SK-N-SH (cell line): ENCODE measurements at regions not wholly inside any gene's neighbourhood (a gene's known extent, or its start where the extent isn't known, plus 50 kb on each side); places are given as distances from the start of the nearest gene placed in this dataset.

Source experiments
- CTCF ChIA-PET: fragments of 300-600, 350-600 bp; formaldehyde crosslinking; extraction: SDS; loops from one replicate; lab custom pipeline; 2021; lab: Yijun Ruan, JAX
- POLR2A ChIA-PET: fragments of 350-600 bp; sonication (Branson Sonifier 250); formaldehyde crosslinking; extraction: SDS; loops from one replicate; lab custom pipeline; 2020; ENCODE audit warnings: antibody characterized with exemption, inconsistent platforms; lab: Yijun Ruan, JAX
- DNase-seq: peaks from one replicate; pipeline ENCODE4 v3.0.0; 2012
- H2AFZ ChIP-seq: fragments of 200-600 bp; sonication (generic); 2 replicates; pipeline ENCODE4 v1.8.1; 2016; ENCODE audit warnings: antibody characterized with exemption, mild to moderate bottlenecking, low read depth
- H3F3A ChIP-seq: fragments of 200-600 bp; sonication (generic); replicated peaks from 2 replicates; pipeline ENCODE3; 2016; ENCODE audit warnings: antibody characterized with exemption, mild to moderate bottlenecking; ENCODE audit not compliant: insufficient read depth
- H3K27ac ChIP-seq, 2 experiments: fragments of 200-500 bp in 1 of 2; fragments of 200-600 bp in 1 of 2; sonication (Bioruptor generic) in 1 of 2; sonication (generic), shearing (Covaris generic) in 1 of 2; 2 replicates each; pipeline versions ENCODE4 v1.5.1 to v1.6.1; 2014 to 2016; ENCODE audit warnings: low read depth in 2 of 2, inconsistent platforms in 1 of 2, low read length in 1 of 2, mild to moderate bottlenecking in 1 of 2, mixed read lengths in 1 of 2
- H3K27me3 ChIP-seq: fragments of 200-600 bp; sonication (generic), shearing (Covaris generic); 2 replicates; pipeline ENCODE4 v1.6.1; 2016; ENCODE audit warnings: mixed run types; ENCODE audit not compliant: insufficient read depth
- H3K36me3 ChIP-seq, 2 experiments: fragments of 200-500 bp in 1 of 2; fragments of 200-600 bp in 1 of 2; sonication (Bioruptor generic) in 1 of 2; sonication (generic) in 1 of 2; replicated peaks in 1 of 2; 2 replicates each; pipeline versions ENCODE3 to v1.5.1; 2014 to 2016; ENCODE audit warnings: low read length in 1 of 2, mild to moderate bottlenecking in 1 of 2; ENCODE audit not compliant: insufficient read depth in 2 of 2, control insufficient read depth in 1 of 2
- H3K4me1 ChIP-seq, 2 experiments: fragments of 200-500 bp in 1 of 2; fragments of 200-600 bp in 1 of 2; sonication (Bioruptor generic) in 1 of 2; sonication (generic), shearing (Covaris generic) in 1 of 2; 2 replicates each; pipeline versions ENCODE4 v1.5.1 to v1.6.1; 2014 to 2016; ENCODE audit warnings: low read depth in 1 of 2, low read length in 1 of 2, mixed run types in 1 of 2; ENCODE audit not compliant: insufficient read depth in 2 of 2, control insufficient read depth in 1 of 2
- H3K4me2 ChIP-seq: fragments of 200-600 bp; sonication (generic), shearing (Covaris generic); 2 replicates; pipeline ENCODE4 v1.6.1; 2017; ENCODE audit warnings: mixed run types
- H3K4me3 ChIP-seq, 2 experiments: fragments of 200-500 bp in 1 of 2; fragments of 200-600 bp in 1 of 2; sonication (Bioruptor generic) in 1 of 2; sonication (generic), shearing (Covaris generic) in 1 of 2; 2 replicates each; pipeline versions ENCODE4 v1.5.1 to v1.8.1; 2014 to 2016; ENCODE audit warnings: low read depth in 2 of 2, inconsistent platforms in 1 of 2, low read length in 1 of 2, mild to moderate bottlenecking in 1 of 2, mixed read lengths in 1 of 2, moderate library complexity in 1 of 2
- H3K79me2 ChIP-seq: fragments of 200-600 bp; sonication (generic); 2 replicates; pipeline ENCODE4 v1.8.1; 2017; ENCODE audit warnings: mild to moderate bottlenecking; ENCODE audit not compliant: insufficient read depth
- H3K9ac ChIP-seq: fragments of 200-600 bp; sonication (generic); 2 replicates; pipeline ENCODE4 v1.6.1; 2017; ENCODE audit warnings: mixed run types
- H3K9me2 ChIP-seq: fragments of 200-600 bp; sonication (generic); 2 replicates; pipeline ENCODE4 v1.6.1; 2017; ENCODE audit warnings: mixed run types
- H3K9me3 ChIP-seq: fragments of 200-600 bp; sonication (generic); 2 replicates; pipeline ENCODE4 v1.6.1; 2017; ENCODE audit warnings: mixed run types, mild to moderate bottlenecking, moderate library complexity
- H4K20me1 ChIP-seq: fragments of 200-600 bp; sonication (generic); 2 replicates; pipeline ENCODE4 v1.6.1; 2017; ENCODE audit warnings: mild to moderate bottlenecking, mixed run types; ENCODE audit not compliant: insufficient read depth
- EP300 ChIP-seq, 2 experiments: IDR thresholded peaks; 2 replicates each; pipeline versions ENCODE4 v1.4.0 to v1.6.1; 2012; ENCODE audit warnings: borderline replicate concordance in 1 of 2, low read depth in 1 of 2, low read length in 1 of 2
- FOXJ3 ChIP-seq: sonication (generic); formaldehyde crosslinking; IDR thresholded peaks from 2 replicates; pipeline ENCODE4 v1.5.1; 2020; ENCODE audit warnings: mild to moderate bottlenecking, missing genetic modification reagents
- FOXM1 ChIP-seq: IDR thresholded peaks from 2 replicates; pipeline ENCODE4 v1.4.0; 2012; ENCODE audit warnings: low read depth, mild to moderate bottlenecking
- GABPA ChIP-seq: IDR thresholded peaks from 2 replicates; pipeline ENCODE4 v1.4.0; 2012; ENCODE audit warnings: low read depth, mild to moderate bottlenecking
- MXI1 ChIP-seq: IDR thresholded peaks from 2 replicates; pipeline ENCODE4 v1.6.1; 2012; ENCODE audit warnings: mild to moderate bottlenecking, low read depth, low read length, improper control_type of control experiment
- RAD21 ChIP-seq: IDR thresholded peaks from 2 replicates; pipeline ENCODE4 v1.6.1; 2012; ENCODE audit warnings: mild to moderate bottlenecking, low read length
- RCOR1 ChIP-seq: fragments of 150-350 bp; IDR thresholded peaks from 2 replicates; pipeline ENCODE4 v1.6.1; 2017; ENCODE audit warnings: antibody characterized with exemption, low read length
- TAF1 ChIP-seq: IDR thresholded peaks from 2 replicates; pipeline ENCODE4 v1.6.1; 2012; ENCODE audit warnings: low read depth, mild to moderate bottlenecking, low read length, moderate library complexity, borderline replicate concordance
- TCF12 ChIP-seq: IDR thresholded peaks from 2 replicates; pipeline ENCODE4 v1.4.0; 2012
- YY1 ChIP-seq: IDR thresholded peaks from 2 replicates; pipeline ENCODE4 v1.4.0; 2012; ENCODE audit warnings: low read depth, mild to moderate bottlenecking
- WGBS: methylation state at CpG from one replicate; pipeline ENCODE4 v1.1.6; 2017; ENCODE audit warnings: low lambda C conversion rate; 5-methylcytosine and 5-hydroxymethylcytosine counted together
- TF ChIP-seq, protein P1 (sequence below): IDR thresholded peaks from 2 replicates; pipeline ENCODE4 v1.4.0; 2012; ENCODE audit warnings: low read depth, borderline replicate concordance
- TF ChIP-seq, protein P2 (sequence below): IDR thresholded peaks from 2 replicates; pipeline ENCODE4 v1.4.0; 2012; ENCODE audit warnings: low read depth, borderline replicate concordance
- TF ChIP-seq, protein P3 (sequence below): fragments of 150-350 bp; IDR thresholded peaks from 2 replicates; pipeline ENCODE4 v1.6.1; 2016; ENCODE audit warnings: mild to moderate bottlenecking, low read depth, low read length
- TF ChIP-seq, protein P4 (sequence below): IDR thresholded peaks from 2 replicates; pipeline ENCODE4 v1.6.1; 2012; ENCODE audit warnings: mild to moderate bottlenecking, low read depth, low read length, moderate library complexity

DNA sequence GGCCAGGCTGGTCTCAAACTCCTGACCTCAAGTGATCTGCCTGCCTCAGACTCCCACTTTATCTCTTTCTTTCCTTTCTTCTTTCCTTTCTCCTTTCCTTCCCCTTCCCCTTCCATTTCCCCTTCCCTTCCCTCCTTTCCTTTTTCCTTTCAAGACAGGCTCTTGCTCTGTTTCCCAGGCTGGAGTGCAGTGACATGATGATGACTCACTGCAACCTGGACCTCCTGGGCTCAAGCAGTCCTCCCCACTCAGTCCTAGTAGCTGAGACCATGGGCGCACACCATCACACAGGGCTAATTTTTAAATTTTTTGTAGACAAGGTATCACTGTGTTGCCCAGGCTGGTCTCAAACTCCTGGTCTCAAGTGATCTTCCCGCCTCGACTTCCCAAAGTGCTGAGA, 377.6 kb upstream of the ZFP64 start (continued):
- TF ChIP-seq, protein P1, sequence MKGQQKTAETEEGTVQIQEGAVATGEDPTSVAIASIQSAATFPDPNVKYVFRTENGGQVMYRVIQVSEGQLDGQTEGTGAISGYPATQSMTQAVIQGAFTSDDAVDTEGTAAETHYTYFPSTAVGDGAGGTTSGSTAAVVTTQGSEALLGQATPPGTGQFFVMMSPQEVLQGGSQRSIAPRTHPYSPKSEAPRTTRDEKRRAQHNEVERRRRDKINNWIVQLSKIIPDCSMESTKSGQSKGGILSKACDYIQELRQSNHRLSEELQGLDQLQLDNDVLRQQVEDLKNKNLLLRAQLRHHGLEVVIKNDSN = no peak
- no peak for TF ChIP-seq GABPA
- TF ChIP-seq YY1 = no peak
- no peak for TF ChIP-seq RAD21
- TF ChIP-seq RCOR1 = no peak

DNA sequence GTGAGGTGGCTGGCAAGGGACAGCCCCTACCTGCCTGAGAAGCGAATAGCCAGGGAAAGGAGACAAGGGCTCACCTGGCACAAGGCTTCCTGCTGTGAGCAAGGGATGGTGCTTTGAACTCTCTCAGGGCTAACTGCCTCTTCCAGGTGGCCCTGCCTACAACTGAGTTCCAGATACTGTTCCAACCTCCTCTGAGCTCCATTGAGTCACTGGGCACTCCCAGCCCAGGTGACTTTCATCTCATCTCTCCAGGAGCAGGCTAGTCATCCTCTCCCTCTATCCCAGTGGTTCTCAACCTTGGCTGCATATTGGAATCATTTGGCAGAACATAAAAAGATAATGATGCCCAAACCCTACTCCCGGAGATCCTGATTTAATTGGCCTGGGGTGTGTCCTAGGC, 374.0 kb upstream of the ZFP64 start:
- WGBS = 25% methylated on average over 2 of the region's 2 CpGs
- no peak overlapping the region for H3K4me3 ChIP-seq
- H3K4me2 ChIP-seq = no peak overlapping the region
- ChIA-PET CTCF (no interaction called here), POLR2A (no interaction called here)
- DNase-seq = no peak
- no peaks in the 10 kb centered on the region for H3K9me3 ChIP-seq
- no peaks in the 10 kb centered on the region for H3K79me2 ChIP-seq
- H3K4me1 ChIP-seq = no peaks in the 10 kb centered on the region
- H3K27ac ChIP-seq = no peak overlapping the region
- no peaks in the 10 kb centered on the region for H3F3A ChIP-seq
- H3K27me3 ChIP-seq = no peaks in the 10 kb centered on the region
- H2AFZ ChIP-seq = no peak overlapping the region
- TF ChIP-seq, protein P1 = no peak
- TF ChIP-seq RCOR1 (no peak), TCF12 (no peak), EP300 (IDR thresholded peaks at IDR 0.05; ENCODE audit: borderline replicate concordance in 1 of 2, low read depth in 1 of 2, low read length in 1 of 2) (no peak), MXI1 (no peak), FOXM1 (no peak), FOXJ3 (no peak), TAF1 (no peak)
- TF ChIP-seq, protein P2, sequence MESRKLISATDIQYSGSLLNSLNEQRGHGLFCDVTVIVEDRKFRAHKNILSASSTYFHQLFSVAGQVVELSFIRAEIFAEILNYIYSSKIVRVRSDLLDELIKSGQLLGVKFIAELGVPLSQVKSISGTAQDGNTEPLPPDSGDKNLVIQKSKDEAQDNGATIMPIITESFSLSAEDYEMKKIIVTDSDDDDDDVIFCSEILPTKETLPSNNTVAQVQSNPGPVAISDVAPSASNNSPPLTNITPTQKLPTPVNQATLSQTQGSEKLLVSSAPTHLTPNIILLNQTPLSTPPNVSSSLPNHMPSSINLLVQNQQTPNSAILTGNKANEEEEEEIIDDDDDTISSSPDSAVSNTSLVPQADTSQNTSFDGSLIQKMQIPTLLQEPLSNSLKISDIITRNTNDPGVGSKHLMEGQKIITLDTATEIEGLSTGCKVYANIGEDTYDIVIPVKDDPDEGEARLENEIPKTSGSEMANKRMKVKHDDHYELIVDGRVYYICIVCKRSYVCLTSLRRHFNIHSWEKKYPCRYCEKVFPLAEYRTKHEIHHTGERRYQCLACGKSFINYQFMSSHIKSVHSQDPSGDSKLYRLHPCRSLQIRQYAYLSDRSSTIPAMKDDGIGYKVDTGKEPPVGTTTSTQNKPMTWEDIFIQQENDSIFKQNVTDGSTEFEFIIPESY = no peak
- TF ChIP-seq, protein P3, sequence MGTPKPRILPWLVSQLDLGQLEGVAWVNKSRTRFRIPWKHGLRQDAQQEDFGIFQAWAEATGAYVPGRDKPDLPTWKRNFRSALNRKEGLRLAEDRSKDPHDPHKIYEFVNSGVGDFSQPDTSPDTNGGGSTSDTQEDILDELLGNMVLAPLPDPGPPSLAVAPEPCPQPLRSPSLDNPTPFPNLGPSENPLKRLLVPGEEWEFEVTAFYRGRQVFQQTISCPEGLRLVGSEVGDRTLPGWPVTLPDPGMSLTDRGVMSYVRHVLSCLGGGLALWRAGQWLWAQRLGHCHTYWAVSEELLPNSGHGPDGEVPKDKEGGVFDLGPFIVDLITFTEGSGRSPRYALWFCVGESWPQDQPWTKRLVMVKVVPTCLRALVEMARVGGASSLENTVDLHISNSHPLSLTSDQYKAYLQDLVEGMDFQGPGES = no peak
- TF ChIP-seq, protein P4, sequence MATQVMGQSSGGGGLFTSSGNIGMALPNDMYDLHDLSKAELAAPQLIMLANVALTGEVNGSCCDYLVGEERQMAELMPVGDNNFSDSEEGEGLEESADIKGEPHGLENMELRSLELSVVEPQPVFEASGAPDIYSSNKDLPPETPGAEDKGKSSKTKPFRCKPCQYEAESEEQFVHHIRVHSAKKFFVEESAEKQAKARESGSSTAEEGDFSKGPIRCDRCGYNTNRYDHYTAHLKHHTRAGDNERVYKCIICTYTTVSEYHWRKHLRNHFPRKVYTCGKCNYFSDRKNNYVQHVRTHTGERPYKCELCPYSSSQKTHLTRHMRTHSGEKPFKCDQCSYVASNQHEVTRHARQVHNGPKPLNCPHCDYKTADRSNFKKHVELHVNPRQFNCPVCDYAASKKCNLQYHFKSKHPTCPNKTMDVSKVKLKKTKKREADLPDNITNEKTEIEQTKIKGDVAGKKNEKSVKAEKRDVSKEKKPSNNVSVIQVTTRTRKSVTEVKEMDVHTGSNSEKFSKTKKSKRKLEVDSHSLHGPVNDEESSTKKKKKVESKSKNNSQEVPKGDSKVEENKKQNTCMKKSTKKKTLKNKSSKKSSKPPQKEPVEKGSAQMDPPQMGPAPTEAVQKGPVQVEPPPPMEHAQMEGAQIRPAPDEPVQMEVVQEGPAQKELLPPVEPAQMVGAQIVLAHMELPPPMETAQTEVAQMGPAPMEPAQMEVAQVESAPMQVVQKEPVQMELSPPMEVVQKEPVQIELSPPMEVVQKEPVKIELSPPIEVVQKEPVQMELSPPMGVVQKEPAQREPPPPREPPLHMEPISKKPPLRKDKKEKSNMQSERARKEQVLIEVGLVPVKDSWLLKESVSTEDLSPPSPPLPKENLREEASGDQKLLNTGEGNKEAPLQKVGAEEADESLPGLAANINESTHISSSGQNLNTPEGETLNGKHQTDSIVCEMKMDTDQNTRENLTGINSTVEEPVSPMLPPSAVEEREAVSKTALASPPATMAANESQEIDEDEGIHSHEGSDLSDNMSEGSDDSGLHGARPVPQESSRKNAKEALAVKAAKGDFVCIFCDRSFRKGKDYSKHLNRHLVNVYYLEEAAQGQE = no peak
- TF ChIP-seq, all 33 proteins: peak for 0
- Histone ChIP-seq H3K9ac (no peak overlapping the region), H3K9me2 (0 out of 2 replicates have a peak, but pooled peaks cover 3% of the 10 kb centered on the region), H3K36me3 (no peaks in the 10 kb centered on the region), H4K20me1 (no peaks in the 10 kb centered on the region)
